ENCODE measurements at regions not wholly inside any gene's neighbourhood (a gene's known extent, or its start where the extent isn't known, plus 50 kb on each side); places are given as distances from the start of the nearest gene placed in this dataset.
"Not testable (repeated sequence)": the region's sequence is repeated elsewhere in the genome, so short reads cannot be mapped to it uniquely, and the experiment has no call there.

GRCh38 chrX:122565952-122566351 lies 618.1 kb upstream of the GRIA3 start:
- peak; percentile 93 for DNase-seq (ENCODE audit: low read depth)

- no peak for DNase-seq (ENCODE audit: low read depth)
Observed at GRCh38 chrX:122566401-122566800, 617.7 kb upstream of the GRIA3 start.

DNA sequence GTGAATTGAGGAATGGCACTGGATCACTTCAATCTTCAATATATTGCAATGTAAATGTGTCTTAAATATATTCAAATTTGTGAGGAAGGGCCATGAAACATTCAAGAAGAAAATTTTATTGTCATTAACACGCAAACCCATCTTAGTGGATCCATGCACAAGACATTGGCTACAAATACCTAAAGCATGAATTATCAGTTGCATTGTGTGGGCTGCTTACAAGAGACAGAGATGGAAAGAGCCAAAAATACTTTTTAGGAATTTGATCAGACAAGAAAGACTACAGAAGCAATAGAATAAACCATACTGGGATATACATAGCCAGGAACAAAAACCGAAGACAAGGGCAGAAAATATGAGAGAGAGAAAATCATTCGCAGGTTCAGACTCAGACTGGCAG lies 616.2 kb upstream of the GRIA3 start:
- DNase-seq (ENCODE audit: low read depth), result no peak

DNA sequence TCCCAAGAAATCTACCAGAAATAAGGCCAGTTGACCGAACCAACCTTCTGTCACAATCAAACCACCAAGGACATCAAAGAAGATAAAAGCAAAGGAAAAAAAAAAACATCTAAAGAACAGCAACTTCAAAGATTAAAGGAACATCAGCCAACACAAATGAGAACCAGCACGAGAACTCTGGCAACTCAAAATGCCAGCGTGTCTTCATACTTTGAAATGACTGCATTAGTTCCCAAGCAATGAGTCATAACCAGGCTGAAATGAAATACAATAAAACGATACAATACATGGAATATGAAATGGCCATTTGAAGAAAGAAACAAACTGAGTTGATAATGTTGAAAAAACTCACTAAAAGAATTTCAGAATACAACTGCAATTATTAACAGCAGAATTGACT lies 611.6 kb upstream of the GRIA3 start:
- DNase-seq (ENCODE audit: low read depth), result peak; percentile 24

DNA sequence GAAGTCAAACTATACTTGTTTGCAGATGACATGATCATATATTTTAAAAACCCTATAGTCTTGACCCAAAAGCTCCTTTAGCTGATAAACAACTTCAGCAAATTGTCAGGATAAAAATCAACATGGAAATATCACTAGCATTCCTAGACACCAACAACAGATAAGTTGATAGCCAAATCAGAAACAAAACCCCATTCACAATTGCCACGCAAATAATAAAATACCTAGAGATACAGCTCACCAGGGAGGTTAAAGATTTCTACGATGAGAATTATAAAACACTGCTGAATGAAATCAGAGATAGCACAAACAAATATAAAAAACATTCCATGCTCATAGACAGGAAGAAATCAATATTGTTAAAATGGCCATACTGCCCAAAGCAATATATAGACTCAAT lies 605.0 kb upstream of the GRIA3 start:
- no peak for DNase-seq (ENCODE audit: low read depth)

DNA sequence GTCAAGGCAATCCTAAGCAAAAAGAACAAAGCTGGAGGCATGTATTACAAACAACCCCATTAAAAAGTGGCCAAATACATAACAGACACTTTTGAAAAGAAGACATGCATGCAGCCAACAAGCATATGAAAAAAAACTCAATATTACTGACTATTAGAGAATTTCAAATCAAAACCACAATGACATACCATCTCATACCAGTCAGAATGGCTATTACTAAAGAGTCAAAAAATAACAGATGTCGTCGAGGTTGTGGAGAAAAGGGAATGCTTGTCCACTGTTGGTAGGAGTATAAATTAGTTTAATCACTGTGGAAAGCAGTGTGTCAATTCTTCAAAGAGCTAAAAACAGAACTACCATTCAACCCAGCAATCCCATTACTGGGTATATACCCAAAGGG lies 604.6 kb upstream of the GRIA3 start:
- DNase-seq (ENCODE audit: low read depth), result peak; percentile 53

DNA sequence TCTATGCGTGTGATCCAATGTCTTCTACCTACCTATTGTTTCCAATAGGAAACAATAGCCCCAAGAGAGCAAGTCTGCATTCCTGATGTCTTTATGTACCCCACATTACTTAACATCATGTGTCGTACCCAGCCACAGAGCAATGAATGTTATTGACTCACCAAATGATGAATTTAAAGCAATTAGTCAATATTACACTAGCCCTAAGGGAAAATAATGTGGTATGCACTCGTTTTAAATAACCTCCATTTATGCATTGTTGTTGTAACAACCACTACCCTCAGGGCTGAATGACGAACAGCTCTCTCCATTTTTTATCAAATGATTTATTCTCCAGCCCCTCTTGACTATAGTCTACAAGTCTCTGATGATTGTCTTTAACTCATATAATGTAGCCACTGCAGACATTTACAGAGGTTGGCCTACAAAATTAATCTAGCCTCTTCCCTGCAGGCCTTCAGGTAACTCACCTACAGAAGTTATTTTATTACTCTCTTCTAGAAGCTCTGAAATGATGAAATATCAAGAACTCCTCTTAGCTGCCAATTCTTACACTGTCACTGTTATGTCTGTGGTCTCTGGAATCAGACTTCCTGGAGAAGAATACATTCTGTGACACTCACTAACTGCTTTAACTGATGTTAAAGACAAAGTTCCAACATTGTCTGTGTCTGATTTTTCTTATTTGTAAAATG lies 601.7 kb upstream of the GRIA3 start:
- DNase-seq (ENCODE audit: low read depth), result no peak

DNA sequence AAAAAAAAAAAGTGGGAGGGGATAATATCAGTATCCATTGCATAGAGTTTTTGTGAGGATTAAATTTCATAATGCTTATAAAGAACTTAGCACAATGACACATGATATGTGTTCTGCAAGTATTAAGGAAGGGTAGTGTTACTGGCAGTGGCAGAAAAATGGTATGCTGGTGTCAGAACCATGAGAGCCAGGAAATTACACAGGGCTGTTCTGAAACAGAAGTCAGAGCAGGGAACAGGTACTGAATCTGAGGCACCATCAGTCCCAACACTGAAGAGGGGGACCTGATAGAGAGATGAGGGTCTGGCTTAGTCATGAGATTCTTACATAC lies 601.1 kb upstream of the GRIA3 start:
- no peak for DNase-seq (ENCODE audit: low read depth)

DNA sequence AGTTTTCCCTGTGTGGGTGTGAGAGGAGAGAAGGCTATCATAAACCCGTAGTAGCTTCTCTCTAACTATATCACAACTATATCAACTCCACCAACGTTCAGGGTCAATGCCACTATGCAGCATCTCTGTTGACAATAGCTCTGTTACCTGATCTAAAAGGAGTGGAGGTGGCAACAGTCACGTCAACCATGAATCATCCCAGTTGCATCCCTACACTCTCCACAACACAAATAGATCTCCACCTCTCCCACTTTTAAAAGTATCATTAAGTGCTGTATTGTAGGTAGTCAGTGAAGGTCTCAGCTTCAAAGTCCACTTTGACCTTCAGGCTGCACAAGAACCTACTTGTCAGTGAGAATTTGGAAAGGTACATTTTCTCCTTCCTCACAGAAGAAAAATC lies 600.5 kb upstream of the GRIA3 start:
- DNase-seq (ENCODE audit: low read depth), result no peak

DNA sequence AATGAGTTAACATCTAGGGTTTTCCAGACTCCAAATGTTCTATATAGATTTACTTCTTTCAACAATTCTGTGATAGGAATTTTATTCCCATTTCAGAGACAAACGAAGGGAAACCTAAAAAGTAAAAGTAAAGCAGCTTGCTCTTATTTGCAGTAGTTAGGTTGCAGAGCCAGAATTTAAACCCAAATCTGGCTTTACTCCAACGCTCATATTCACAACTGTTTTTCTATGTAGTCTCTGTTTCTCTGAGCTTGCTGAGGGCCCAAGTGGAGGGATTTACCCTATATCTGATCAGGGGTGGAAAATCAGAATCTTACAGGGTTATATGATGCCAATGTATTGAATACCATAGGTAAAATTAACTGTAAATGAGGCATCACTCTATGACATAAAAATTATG lies 599.1 kb upstream of the GRIA3 start:
- DNase-seq (ENCODE audit: low read depth), result no peak

GRCh38 chrX:122586831-122587230 lies 597.2 kb upstream of the GRIA3 start:
- no peak for DNase-seq (ENCODE audit: low read depth)

DNA sequence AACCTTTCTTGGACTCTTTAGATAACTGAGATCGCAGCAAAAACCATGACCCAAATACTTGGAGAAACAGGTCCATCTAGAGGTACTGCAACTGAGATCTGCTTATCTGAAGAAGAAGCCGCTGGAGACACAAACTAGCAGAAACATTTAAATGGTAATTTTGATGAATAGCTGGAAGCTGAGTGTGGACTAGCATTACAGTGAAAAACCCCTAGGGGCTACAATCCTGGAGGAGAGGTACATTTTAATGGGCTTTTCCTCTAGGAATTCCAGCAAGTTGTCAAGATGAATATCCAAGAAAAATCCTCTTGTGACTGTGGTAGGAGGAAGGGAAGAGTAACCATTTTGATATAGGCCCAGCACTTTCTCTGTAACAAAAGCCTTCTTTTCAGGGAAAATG lies 592.5 kb upstream of the GRIA3 start:
- no peak for DNase-seq (ENCODE audit: low read depth)

- no peak for DNase-seq (ENCODE audit: low read depth)
Observed at GRCh38 chrX:122596998-122597397, 587.1 kb upstream of the GRIA3 start.

DNA sequence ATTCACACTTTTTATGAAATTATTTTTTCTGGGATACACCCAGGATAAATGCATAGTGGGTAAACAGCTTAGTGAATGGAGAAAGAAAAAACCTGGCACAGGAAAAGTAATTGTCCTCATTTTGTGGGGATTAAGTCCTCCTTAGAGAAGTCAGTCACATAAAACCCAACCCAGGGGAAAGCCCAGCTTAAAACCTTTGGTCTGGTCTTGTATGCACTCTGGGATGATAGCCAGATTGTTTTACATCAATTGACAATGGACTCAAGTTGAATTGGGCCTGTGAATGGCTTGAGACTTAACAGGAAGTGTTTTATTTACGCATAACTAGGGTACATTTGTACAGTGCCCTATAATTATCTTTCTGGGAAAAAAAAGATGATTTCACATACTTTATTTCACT lies 561.3 kb upstream of the GRIA3 start:
- no peak for DNase-seq (ENCODE audit: low read depth)

DNA sequence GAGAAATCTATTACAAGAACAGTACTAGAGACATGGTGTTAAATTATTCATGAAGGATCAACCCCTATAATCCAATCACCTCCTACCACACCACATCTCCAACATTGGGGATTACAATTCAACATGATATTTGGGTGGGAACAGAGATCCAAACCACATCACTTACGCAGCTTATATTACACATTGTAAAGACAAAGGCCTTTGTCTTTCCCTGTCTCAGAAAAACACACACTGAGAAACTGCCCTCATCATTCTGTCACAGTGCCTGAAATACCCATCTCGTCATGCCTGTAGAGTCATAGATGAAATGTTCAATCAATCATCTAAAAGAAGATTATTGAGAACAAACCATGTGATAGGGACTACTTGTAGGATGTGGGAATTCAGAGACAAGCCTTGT lies 558.8 kb upstream of the GRIA3 start:
- DNase-seq (ENCODE audit: low read depth), result no peak

DNA sequence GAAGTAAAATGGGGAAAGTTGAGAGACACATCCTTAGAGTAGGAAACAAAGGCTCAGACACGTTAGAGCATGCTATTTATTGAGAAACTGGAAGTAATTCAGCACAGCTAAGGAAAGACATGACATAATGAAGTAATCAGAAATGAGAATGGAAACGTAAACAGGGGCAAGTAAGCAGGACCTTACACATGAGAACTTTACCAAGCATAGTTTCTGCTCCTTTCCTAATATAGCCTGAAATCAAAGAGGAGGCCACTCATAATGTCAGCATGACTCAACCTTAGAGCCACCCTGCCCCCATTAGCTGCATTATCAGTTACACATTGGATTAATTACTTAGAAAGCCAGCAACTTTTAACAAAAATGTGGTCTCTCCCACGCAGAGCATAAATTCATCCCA lies 558.3 kb upstream of the GRIA3 start:
- peak; percentile 57 for DNase-seq (ENCODE audit: low read depth)

DNA sequence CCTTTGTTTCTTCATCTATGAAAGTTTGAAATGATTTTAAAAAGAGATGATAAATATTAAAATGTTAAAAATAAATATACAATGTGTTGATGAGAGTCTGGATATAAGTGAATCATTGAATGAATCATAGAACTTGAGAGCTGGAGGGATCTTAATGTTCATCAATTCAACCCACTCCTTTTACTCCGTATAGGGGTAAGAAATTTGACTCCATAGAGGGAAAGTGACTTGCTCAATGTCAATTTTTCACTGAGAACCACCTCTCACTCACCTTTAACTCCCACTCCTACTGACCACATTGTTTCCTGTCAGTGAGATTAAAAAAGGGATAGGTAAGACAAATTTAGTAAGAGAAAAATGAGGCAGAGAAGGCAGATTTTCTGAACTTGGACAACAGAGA lies 557.2 kb upstream of the GRIA3 start:
- DNase-seq (ENCODE audit: low read depth), result no peak

DNA sequence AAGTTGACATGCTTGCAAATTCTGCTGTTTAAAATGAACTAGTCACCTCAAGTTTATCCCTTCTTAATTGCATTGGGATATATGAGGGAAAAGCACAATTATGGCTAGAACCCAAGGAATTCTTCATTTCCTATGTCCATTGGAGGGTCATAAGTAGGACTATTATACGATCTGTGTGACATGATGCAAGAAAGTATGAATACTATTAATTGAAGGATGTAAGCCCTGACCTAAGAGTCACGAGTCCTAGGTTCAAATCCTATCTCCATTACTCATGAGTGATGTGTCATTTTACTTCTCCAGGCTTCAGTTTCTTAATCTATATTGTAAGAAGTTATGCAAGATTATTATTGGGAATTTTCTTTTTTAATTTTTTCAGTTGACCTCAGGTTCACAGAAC lies 542.9 kb upstream of the GRIA3 start:
- DNase-seq (ENCODE audit: low read depth), result no peak

DNA sequence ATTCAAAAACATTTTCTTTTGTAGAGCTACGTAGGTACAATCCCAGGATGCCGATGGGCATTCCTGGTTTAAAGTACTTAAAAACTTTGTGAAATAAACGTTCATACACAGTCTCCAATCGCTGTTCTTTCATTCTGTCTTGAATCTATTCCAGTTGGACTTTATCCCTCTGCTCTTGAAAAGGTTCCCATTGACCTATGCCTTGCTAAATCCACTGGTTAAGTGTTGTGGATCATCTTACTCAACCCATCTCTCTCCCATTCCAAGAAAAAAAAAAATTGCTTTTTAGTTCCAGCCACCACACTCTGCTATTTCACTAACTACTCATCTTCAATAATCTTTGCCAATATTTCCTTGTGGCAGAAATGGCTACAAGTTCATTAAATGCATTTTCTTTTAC lies 542.3 kb upstream of the GRIA3 start:
- peak; percentile 7 for DNase-seq (ENCODE audit: low read depth)

- DNase-seq (ENCODE audit: low read depth), result not testable (repeated sequence)
Observed at GRCh38 chrX:122655256-122655655, 528.8 kb upstream of the GRIA3 start.

GRCh38 chrX:122666601-122667000 lies 517.5 kb upstream of the GRIA3 start:
- no peak for DNase-seq (ENCODE audit: low read depth)

GRCh38 chrX:122667667-122668066 lies 516.4 kb upstream of the GRIA3 start:
- DNase-seq (ENCODE audit: low read depth), result no peak

GRCh38 chrX:122703762-122704161 lies 480.3 kb upstream of the GRIA3 start:
- no peak for DNase-seq (ENCODE audit: low read depth)

DNA sequence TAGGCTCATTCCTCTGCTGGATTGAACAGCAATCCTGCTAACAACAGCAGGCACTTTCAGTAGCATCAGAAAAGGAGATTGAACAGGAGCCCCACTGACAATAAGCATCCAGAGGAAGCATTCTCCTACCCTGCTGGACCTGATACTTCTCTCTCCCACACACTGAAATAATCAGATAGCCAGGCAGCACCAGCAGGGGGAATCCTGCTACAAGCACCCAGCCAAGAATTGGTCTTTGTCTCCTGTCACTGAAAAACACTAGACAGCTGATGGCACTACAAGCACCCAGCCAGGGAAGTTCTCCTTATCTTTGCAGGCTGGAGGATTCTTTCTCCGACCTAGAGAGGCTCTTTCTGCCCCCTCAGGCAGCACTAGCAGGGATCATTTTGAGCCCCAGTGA lies 444.3 kb upstream of the GRIA3 start:
- no peak for DNase-seq (ENCODE audit: low read depth)

- no peak for DNase-seq (ENCODE audit: low read depth)
Observed at GRCh38 chrX:122770581-122770980, 413.5 kb upstream of the GRIA3 start.
